ENCODE measurements at regions not wholly inside any gene's neighbourhood (a gene's known extent, or its start where the extent isn't known, plus 50 kb on each side); places are given as distances from the start of the nearest gene placed in this dataset.

DNA sequence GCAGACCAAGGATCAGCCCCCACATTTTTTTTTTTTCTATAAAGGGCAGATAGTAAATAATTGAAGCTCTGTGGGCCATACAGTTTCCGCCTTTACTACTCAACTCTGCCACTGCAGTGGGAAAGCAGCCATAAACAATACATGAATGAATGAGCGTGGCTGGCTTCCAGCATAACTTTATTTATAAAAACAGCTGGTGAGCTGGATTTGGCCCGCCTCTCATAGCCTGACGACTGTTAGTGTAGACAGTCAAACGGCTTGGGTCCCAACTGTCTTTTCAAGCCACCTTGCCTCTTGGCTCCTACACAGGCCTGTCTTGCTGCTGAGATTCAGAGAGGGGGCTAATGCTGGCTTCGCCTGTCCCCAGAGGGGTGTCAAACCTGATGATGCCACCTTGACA, 169.8 kb upstream of the GPR26 start:
- no peak for TF ChIP-seq ZFX (IDR thresholded peaks at IDR 0.05; ENCODE audit: borderline replicate concordance)
- TF ChIP-seq, protein P1, sequence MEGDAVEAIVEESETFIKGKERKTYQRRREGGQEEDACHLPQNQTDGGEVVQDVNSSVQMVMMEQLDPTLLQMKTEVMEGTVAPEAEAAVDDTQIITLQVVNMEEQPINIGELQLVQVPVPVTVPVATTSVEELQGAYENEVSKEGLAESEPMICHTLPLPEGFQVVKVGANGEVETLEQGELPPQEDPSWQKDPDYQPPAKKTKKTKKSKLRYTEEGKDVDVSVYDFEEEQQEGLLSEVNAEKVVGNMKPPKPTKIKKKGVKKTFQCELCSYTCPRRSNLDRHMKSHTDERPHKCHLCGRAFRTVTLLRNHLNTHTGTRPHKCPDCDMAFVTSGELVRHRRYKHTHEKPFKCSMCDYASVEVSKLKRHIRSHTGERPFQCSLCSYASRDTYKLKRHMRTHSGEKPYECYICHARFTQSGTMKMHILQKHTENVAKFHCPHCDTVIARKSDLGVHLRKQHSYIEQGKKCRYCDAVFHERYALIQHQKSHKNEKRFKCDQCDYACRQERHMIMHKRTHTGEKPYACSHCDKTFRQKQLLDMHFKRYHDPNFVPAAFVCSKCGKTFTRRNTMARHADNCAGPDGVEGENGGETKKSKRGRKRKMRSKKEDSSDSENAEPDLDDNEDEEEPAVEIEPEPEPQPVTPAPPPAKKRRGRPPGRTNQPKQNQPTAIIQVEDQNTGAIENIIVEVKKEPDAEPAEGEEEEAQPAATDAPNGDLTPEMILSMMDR (IDR thresholded peaks at IDR 0.05) = no peak
- no peak overlapping the region for H3K27ac ChIP-seq

DNA sequence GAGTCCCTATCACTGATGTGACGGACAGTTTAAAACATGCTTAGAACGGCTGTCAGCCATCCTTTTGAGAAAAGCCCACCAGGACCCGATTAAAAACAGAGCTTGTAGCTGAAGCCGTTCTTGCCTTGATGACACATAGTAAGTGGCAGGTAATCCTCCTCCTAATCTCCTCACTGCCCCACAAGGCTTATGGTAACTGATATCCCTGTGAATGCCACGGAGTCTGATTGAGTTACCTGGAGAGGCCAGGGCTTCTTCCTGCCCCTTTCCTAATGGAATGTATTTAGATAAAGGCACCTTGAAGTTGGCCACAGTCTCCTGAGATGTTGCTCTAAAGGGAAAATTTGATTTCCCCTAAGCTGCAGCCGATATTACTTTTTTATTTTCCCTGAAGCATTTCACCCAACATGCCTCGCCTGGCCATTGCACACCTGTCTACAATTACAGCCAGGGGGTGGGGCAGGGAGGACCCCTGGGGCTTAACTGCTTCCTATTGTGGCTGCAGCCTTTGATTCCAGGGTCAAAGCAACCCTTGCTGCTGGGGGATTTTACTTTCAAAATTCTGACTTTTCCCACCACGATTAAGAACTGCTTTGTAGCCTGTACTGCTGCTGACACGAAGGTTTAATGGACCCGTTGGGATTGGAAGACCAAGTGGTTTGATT, 169.0 kb upstream of the GPR26 start:
- TF ChIP-seq ZFX (IDR thresholded peaks at IDR 0.05; ENCODE audit: borderline replicate concordance) = no peak
- TF ChIP-seq, protein P1 (IDR thresholded peaks at IDR 0.05) = no peak
- no peak overlapping the region for H3K27ac ChIP-seq

DNA sequence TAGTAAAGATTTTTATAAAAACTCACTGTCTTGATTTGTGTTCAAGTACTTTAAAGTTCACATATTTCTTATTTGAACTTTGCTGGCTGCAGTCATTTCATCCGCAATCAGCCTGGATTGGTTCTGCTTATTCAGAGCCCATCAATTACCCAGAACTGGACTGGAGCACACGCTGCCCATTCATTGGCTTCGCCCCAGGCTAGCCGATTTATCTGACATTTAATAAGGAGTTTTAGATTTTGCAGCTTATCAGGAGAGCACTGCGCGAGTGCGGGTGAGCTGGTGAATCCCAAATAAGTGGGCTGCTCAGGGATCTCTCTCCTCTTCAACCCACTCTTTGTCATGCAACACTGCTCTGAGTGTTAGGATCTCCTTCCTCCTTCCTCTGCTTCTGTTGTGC, 166.0 kb upstream of the GPR26 start:
- TF ChIP-seq, protein P1 (IDR thresholded peaks at IDR 0.05) = no peak
- TF ChIP-seq ZFX (IDR thresholded peaks at IDR 0.05; ENCODE audit: borderline replicate concordance) = no peak
- no peak overlapping the region for H3K27ac ChIP-seq

DNA sequence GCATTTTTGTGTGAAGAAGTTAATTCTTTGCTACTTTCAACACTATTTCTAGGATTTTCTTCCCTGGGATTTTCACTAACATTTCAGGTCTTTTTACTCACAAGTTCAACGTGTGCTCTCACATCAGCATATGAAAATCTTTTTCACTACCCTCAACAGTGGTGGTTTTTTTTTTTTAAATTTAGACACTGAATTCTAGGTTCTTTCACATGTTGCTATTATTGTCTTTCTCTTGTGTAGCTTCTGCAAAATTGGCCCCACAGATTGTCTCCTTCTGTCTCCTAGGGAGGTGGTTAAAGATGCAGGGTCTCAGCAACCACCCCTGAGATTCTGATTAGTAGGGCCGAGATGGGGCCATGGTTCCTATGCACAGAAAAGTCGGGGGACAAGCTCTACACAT, 165.0 kb upstream of the GPR26 start:
- TF ChIP-seq ZFX (IDR thresholded peaks at IDR 0.05; ENCODE audit: borderline replicate concordance) = no peak
- TF ChIP-seq, protein P1 (IDR thresholded peaks at IDR 0.05) = no peak
- H3K27ac ChIP-seq = no peak overlapping the region

DNA sequence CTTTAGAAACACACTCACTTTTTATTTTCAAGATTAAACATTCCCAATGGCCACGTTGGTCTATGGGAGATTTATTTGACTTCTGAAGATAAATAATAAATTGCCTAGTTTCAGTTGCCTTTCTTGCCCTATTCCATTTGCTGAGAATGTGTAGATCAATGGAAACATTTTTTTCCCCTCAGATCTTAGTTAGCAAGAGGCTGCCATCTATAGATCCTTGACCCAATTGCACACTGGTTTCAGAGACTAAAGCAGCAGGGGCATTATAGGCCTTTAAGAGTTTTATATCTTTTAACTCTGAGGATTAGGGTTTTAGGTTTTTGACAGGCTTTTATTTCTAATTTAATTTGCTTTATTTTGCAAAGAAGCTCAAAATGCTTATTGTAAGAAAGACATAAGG, 163.2 kb upstream of the GPR26 start:
- no peak overlapping the region for H3K27ac ChIP-seq
- TF ChIP-seq, protein P1 (IDR thresholded peaks at IDR 0.05) = no peak
- no peak for TF ChIP-seq ZFX (IDR thresholded peaks at IDR 0.05; ENCODE audit: borderline replicate concordance)

DNA sequence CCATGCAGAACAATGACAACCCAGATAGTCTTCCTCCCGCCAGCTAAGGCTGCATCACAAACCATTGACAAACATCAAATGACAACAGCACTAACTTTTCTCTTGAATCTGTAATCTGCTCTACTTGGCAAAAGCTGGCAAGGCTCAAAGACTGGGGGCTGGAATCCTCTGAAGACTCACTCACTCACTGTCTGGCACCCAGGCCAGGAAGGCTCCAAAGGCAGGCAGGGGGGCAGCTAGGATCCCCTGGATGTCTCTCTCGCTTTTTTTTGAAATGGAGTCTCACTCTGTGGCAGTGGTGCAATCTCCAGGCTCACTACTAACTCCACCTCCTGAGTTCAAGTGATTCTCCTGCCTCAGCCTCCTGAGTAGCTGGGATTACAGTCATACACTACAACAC, 159.7 kb upstream of the GPR26 start:
- TF ChIP-seq, protein P1 (IDR thresholded peaks at IDR 0.05) = no peak
- TF ChIP-seq ZFX (IDR thresholded peaks at IDR 0.05; ENCODE audit: borderline replicate concordance) = no peak
- H3K27ac ChIP-seq = no peak overlapping the region

DNA sequence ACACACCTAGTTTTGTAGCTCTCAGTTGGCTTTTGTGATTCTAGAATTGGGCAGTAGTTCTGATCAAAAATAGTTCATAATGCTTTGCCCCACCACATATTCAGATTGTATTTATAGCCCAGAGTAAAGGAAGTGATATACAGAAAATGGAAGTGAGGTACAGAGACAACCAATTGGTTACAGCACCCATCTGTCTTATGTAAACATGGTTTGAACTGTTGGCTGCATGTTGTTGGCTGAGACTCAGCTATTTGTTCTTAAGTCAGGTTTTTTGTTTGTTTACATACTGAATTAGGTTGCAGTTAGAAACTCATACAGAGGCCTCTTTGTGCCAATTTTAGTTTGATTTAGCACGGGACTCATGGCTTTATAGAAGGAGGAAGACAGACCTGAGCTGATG, 158.9 kb upstream of the GPR26 start:
- TF ChIP-seq ZFX (IDR thresholded peaks at IDR 0.05; ENCODE audit: borderline replicate concordance) = no peak
- TF ChIP-seq, protein P1 (IDR thresholded peaks at IDR 0.05) = no peak
- no peak overlapping the region for H3K27ac ChIP-seq
